KG1 (cell line): ENCODE measurements at regions not wholly inside any gene's neighbourhood (a gene's known extent, or its start where the extent isn't known, plus 50 kb on each side); places are given as distances from the start of the nearest gene placed in this dataset.

Source experiments
- DNase-seq: peaks from one replicate; lab custom pipeline; 2025; lab: John Stamatoyannopoulos, UW

DNA sequence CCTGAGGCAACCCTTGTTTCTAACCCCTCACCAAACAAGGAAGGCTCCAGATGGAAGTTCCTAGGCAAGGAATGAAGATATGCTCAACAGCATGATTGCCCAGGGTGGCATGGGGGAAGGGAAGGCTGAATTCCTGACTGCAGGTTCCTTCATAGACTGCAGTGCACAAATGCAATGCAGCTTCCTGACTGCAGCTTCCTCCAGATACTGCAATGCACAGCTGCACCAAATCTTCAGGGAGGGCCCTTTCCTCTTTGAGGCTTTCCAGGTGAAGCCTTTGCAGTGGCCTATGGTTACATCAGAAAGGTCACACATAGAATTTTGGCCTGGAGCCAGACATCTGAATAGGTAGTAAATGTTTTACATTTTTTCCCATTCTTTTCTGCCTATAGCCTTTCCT, 58.8 kb upstream of the DYNAP start:
- no peak for DNase-seq

DNA sequence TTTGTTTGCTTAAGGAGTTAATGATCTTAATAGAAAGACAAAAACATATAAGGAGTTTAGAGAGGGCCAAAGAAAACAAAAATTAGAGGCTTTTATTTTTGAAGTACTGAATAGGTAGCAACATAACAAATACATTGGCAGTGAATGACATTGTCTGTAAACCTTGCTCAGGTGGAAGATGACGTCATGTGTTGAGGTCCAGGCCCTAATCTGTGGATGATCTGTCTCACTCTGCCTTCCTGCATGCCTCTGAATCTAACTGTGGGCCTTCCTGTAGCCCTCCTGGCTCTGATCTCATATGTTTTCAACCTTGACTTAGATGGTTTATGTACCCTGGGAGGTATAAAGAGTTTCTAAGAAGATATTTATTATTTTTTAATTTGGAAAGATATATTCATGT, 58.1 kb upstream of the DYNAP start:
- DNase-seq = no peak
